Prostate gland (tissue), 2 donors: ENCODE measurements at regions not wholly inside any gene's neighbourhood (a gene's known extent, or its start where the extent isn't known, plus 50 kb on each side); places are given as distances from the start of the nearest gene placed in this dataset.

Experiments used
- CTCF ChIP-seq, 4 experiments: fragments of 200-600 bp in 2 of 4; fragments of 450-650 bp in 2 of 4; sonication (generic) in 2 of 4; IDR thresholded peaks; 1 replicate in 3 of 4; 2 replicates in 1 of 4; pipeline ENCODE4 v1.5.1; 2016 to 2019; ENCODE audit warnings: antibody characterized with exemption in 4 of 4, mild to moderate bottlenecking in 2 of 4, moderate library complexity in 2 of 4
- POLR2AphosphoS5 ChIP-seq: sonication (generic); formaldehyde crosslinking; IDR thresholded peaks from one replicate; pipeline ENCODE4 v1.6.1; 2017; ENCODE audit warnings: antibody characterized with exemption

- no peak for TF ChIP-seq CTCF (IDR thresholded peaks at IDR 0.05)
- no peak for TF ChIP-seq POLR2AphosphoS5
Measured at GRCh38 chr2:155010925-155011324, 312.4 kb downstream of the KCNJ3 start.
